ENCODE measurements at regions not wholly inside any gene's neighbourhood (a gene's known extent, or its start where the extent isn't known, plus 50 kb on each side); places are given as distances from the start of the nearest gene placed in this dataset.

DNA sequence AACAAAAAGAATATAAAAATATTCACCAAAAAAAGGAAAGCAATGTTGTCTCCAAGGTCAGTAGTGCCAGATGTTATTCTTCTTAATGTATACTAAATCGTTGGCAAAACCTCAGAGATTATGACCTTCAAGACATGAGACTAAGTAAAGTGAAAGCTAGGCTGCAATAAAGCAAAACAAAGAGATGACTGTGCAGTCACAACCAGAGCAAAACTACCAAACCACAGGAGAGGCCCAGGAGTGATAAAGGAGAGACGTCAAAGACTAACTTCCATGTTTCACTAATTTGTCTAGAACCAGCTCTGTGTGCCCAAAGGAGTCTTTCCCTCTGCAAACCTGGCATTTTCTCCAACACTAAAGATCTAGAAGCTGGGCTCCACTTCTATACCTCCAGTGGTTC is 155.9 kb upstream of the POU3F2 start:
- TF ChIP-seq POLR2A (IDR thresholded peaks at IDR 0.05; ENCODE audit: low read length) (no peak), GATA1 (IDR thresholded peaks at IDR 0.05; ENCODE audit: low read depth, low read length) (no peak)
- DNase-seq, result no peak

- no peak for TF ChIP-seq POLR2A (IDR thresholded peaks at IDR 0.05; ENCODE audit: low read length)
- no peak for TF ChIP-seq GATA1 (IDR thresholded peaks at IDR 0.05; ENCODE audit: low read depth, low read length)
- no peak for DNase-seq
These were observed 148.3 kb upstream of the POU3F2 start for GRCh38 chr6:98686008-98686601.

DNA sequence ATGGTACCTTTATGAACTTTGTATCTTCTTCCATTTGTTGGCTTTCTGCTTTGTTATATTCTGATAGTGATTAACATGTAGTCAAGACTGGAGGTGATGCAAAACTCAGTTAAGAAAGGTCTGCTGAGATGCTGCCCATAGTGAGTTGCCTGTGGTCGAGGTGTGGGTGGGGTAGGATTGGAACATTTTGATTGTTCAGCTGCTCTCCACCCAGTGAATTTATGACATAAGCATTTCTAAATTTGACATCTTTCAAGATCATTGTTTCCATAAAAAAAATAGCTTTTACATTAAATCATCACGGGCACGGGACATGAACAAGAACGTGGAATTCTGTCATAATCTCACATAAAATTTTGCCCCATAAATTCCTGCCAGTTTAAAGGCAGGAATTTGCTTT is 146.6 kb upstream of the POU3F2 start:
- no peak for TF ChIP-seq GATA1 (IDR thresholded peaks at IDR 0.05; ENCODE audit: low read depth, low read length)
- TF ChIP-seq POLR2A (IDR thresholded peaks at IDR 0.05; ENCODE audit: low read length), result no peak
- no peak for DNase-seq

DNA sequence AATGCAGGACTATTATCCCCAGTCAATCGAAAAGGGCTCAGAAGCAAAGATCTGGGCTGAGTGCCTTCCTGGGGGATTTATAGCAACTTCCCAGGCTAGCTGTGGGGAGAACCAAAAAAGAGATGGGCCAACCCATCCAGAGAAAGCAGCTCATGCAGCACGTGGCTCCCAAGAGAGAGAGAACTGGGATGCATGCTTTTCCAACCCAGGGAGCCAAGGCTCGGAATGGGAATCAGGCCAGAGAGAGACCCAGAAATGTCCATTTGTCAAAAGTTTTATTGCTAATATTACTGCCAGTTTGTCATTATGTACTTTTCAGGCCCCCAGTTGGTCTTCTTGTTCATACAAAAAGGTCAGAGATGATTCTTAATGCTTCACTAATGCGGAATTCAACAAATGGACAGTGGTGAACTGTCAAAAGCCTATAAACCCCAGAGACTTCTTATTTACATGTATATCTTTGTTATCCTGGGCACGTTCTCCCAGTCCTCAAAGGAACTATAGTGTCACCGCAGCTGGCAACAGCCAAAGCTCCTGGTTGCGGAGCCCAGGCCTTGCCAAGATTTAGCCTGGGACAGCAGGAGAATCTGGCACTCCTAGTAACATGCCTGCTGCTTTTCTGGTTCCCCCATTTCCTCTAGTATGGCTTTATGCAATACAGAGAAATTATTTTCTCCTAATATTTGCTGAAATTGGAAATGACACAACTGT is 139.1 kb upstream of the POU3F2 start:
- DNase-seq, result no peak
- TF ChIP-seq GATA1 (IDR thresholded peaks at IDR 0.05; ENCODE audit: low read depth, low read length) (no peak), POLR2A (IDR thresholded peaks at IDR 0.05; ENCODE audit: low read length) (no peak)

GRCh38 chr6:98711380-98711779 is 123.0 kb upstream of the POU3F2 start:
- no peak for DNase-seq
- TF ChIP-seq GATA1 (IDR thresholded peaks at IDR 0.05; ENCODE audit: low read depth, low read length) (no peak), POLR2A (IDR thresholded peaks at IDR 0.05; ENCODE audit: low read length) (no peak)

GRCh38 chr6:98716341-98716740 is 118.0 kb upstream of the POU3F2 start:
- no peak for TF ChIP-seq POLR2A (IDR thresholded peaks at IDR 0.05; ENCODE audit: low read length)
- TF ChIP-seq GATA1 (IDR thresholded peaks at IDR 0.05; ENCODE audit: low read depth, low read length), result no peak
- no peak for DNase-seq

GRCh38 chr6:98717322-98717877 is 117.0 kb upstream of the POU3F2 start:
- TF ChIP-seq GATA1 (IDR thresholded peaks at IDR 0.05; ENCODE audit: low read depth, low read length) (no peak), POLR2A (IDR thresholded peaks at IDR 0.05; ENCODE audit: low read length) (no peak)
- no peak for DNase-seq

GRCh38 chr6:98717988-98718387 is 116.4 kb upstream of the POU3F2 start:
- TF ChIP-seq GATA1 (IDR thresholded peaks at IDR 0.05; ENCODE audit: low read depth, low read length) (no peak), POLR2A (IDR thresholded peaks at IDR 0.05; ENCODE audit: low read length) (no peak)
- DNase-seq, result no peak

DNA sequence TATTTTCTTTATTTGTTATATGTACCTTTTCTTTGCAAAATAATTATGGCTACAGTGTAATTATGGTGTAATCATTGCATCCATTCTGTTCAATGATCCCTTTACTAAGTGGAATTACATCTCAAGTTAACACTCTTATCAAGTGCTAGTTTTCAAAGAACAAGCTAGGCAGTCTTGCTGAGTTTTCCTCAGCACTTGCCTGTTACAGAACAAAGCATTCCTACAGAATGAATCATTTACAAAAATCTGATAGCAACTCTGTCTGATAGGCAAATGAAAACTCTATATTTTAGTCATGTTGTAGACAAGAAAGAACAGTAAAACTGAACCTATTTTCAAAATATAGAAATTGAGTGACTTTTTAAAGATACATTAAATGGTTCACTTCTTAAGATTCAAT is 109.8 kb upstream of the POU3F2 start:
- DNase-seq, result no peak
- TF ChIP-seq POLR2A (IDR thresholded peaks at IDR 0.05; ENCODE audit: low read length) (no peak), GATA1 (IDR thresholded peaks at IDR 0.05; ENCODE audit: low read depth, low read length) (no peak)

DNA sequence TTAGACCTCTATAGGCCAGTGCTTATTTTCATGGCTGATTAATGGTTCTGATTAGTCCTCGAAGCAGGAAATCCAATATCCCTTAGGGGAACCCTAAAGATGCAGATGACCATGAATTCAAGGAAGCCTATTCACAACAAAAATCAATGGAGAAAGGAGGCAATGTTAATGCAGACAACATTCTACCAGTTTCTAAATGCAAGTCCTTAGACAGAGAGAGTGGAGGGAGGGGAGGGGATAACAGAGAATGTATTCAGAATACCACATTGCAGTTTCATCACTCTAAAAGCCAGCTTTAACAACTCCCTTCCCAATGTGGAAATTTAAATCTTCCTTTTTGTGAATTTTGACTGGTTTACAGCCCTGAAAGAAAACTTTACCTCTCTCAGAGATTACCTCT is 87.1 kb upstream of the POU3F2 start:
- no peak for DNase-seq
- TF ChIP-seq GATA1 (IDR thresholded peaks at IDR 0.05; ENCODE audit: low read depth, low read length) (no peak), POLR2A (IDR thresholded peaks at IDR 0.05; ENCODE audit: low read length) (no peak)

- DNase-seq, result no peak
- no peak for TF ChIP-seq POLR2A (IDR thresholded peaks at IDR 0.05; ENCODE audit: low read length)
- no peak for TF ChIP-seq GATA1 (IDR thresholded peaks at IDR 0.05; ENCODE audit: low read depth, low read length)
These were observed 86.4 kb upstream of the POU3F2 start for GRCh38 chr6:98747960-98748359.

GRCh38 chr6:98759459-98759858 is 74.9 kb upstream of the POU3F2 start:
- no peak for DNase-seq
- TF ChIP-seq GATA1 (IDR thresholded peaks at IDR 0.05; ENCODE audit: low read depth, low read length), result no peak
- TF ChIP-seq POLR2A (IDR thresholded peaks at IDR 0.05; ENCODE audit: low read length), result no peak

GRCh38 chr6:98764373-98764911 is 69.9 kb upstream of the POU3F2 start:
- no peak for TF ChIP-seq GATA1 (IDR thresholded peaks at IDR 0.05; ENCODE audit: low read depth, low read length)
- no peak for TF ChIP-seq POLR2A (IDR thresholded peaks at IDR 0.05; ENCODE audit: low read length)
- DNase-seq, result no peak

DNA sequence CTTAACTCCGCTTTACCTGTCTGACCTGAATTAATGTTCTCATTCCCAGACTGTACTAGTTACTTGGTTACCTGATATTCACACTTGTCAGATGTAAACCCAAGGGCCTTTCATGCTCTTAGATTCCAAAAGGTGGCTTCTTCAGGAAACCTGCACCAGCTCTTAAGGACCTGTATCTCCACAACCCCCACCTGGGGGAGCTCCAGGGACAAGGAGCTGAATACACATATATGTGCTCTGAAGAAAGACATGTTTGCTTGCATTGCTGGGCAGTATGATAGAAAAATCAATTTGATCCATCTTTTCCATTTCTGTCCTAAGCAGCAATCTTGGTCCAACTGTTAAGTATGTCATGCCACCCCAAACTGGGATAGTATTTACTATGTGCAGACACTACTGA is 64.8 kb upstream of the POU3F2 start:
- TF ChIP-seq GATA1 (IDR thresholded peaks at IDR 0.05; ENCODE audit: low read depth, low read length) (no peak), POLR2A (IDR thresholded peaks at IDR 0.05; ENCODE audit: low read length) (no peak)
- DNase-seq, result peak; percentile 29 to 37

GRCh38 chr6:98775205-98775604 is 59.2 kb upstream of the POU3F2 start:
- DNase-seq, result no peak
- TF ChIP-seq POLR2A (IDR thresholded peaks at IDR 0.05; ENCODE audit: low read length) (no peak), GATA1 (IDR thresholded peaks at IDR 0.05; ENCODE audit: low read depth, low read length) (no peak)
